GM21515 (cell line): ENCODE measurements at regions not wholly inside any gene's neighbourhood (a gene's known extent, or its start where the extent isn't known, plus 50 kb on each side); places are given as distances from the start of the nearest gene placed in this dataset.
"Not testable (repeated sequence)": the region's sequence is repeated elsewhere in the genome, so short reads cannot be mapped to it uniquely, and the experiment has no call there.

Experiments used
- ATAC-seq: cut with Tn5 transposase; IDR thresholded peaks from one replicate; pipeline ENCODE4 v1.9.1; 2021; ENCODE audit not compliant: unreplicated experiment

- no peak for ATAC-seq
Observed at GRCh38 chr4:111115881-111116280, 493.0 kb upstream of the PITX2 start.

- no peak for ATAC-seq
Observed at GRCh38 chr4:111120191-111120590, 497.3 kb upstream of the PITX2 start.

- no peak for ATAC-seq
Observed at GRCh38 chr4:111126340-111126739, 503.5 kb upstream of the PITX2 start.

- no peak for ATAC-seq
Observed at GRCh38 chr4:111127841-111128240, 505.0 kb upstream of the PITX2 start.

GRCh38 chr4:111128327-111128726, 505.4 kb upstream of the PITX2 start:
- ATAC-seq = no peak

- ATAC-seq = no peak
Observed at GRCh38 chr4:111136438-111136837, 513.6 kb upstream of the PITX2 start.

GRCh38 chr4:111136967-111137366, 514.1 kb upstream of the PITX2 start:
- no peak for ATAC-seq

GRCh38 chr4:111143510-111143909, 520.6 kb upstream of the PITX2 start:
- no peak for ATAC-seq

- no peak for ATAC-seq
Observed at GRCh38 chr4:111154934-111155333, 532.1 kb upstream of the PITX2 start.

GRCh38 chr4:111164556-111164955, 541.7 kb upstream of the PITX2 start:
- ATAC-seq = not testable (repeated sequence)

GRCh38 chr4:111174331-111174730, 551.5 kb upstream of the PITX2 start:
- no peak for ATAC-seq

GRCh38 chr4:111178231-111178630, 555.4 kb upstream of the PITX2 start:
- ATAC-seq = no peak

- ATAC-seq = no peak
Observed at GRCh38 chr4:111187108-111187507, 564.2 kb upstream of the PITX2 start.

GRCh38 chr4:111198446-111198845, 575.6 kb upstream of the PITX2 start:
- ATAC-seq = no peak

- ATAC-seq = no peak
Observed at GRCh38 chr4:111204797-111205196, 581.9 kb upstream of the PITX2 start.

GRCh38 chr4:111208970-111209369, 586.1 kb upstream of the PITX2 start:
- no peak for ATAC-seq

GRCh38 chr4:111209706-111210105, 586.8 kb upstream of the PITX2 start:
- ATAC-seq = no peak

GRCh38 chr4:111210595-111210994, 587.7 kb upstream of the PITX2 start:
- no peak for ATAC-seq

GRCh38 chr4:111213531-111213930, 590.7 kb upstream of the PITX2 start:
- ATAC-seq = no peak

GRCh38 chr4:111214371-111214770, 591.5 kb upstream of the PITX2 start:
- no peak for ATAC-seq

GRCh38 chr4:111215755-111216154, 592.9 kb upstream of the PITX2 start:
- ATAC-seq = no peak

GRCh38 chr4:111216791-111217190, 593.9 kb upstream of the PITX2 start:
- no peak for ATAC-seq

- no peak for ATAC-seq
Observed at GRCh38 chr4:111221371-111221770, 598.5 kb upstream of the PITX2 start.

- no peak for ATAC-seq
Observed at GRCh38 chr4:111228396-111228795, 605.5 kb upstream of the PITX2 start.
